CD8-positive, alpha-beta memory T cell (primary cell): ENCODE measurements at regions not wholly inside any gene's neighbourhood (a gene's known extent, or its start where the extent isn't known, plus 50 kb on each side); places are given as distances from the start of the nearest gene placed in this dataset.
A peak's percentile ranks its signal among the peaks of the same experiment; 100 is the strongest.

Experiments used
- CTCF ChIA-PET: fragments of 350-600 bp; sonication (Branson Sonifier 250); formaldehyde crosslinking; loops from one replicate; lab custom pipeline; 2021; ENCODE audit warnings: antibody characterized with exemption; lab: Charles Lee
- POLR2A ChIA-PET: fragments of 350-600 bp; sonication (Branson Sonifier 250); formaldehyde crosslinking; loops from one replicate; lab custom pipeline; 2021; ENCODE audit warnings: antibody characterized with exemption; lab: Charles Lee
- DNase-seq, 5 donors: peaks; one replicate each; pipeline versions ENCODE4 v3.0.0 to v3.0.0-alpha.2; 2020 to 2022; ENCODE audit warnings: mixed read lengths in 1 of 5
- H3K27ac ChIP-seq: one replicate; pipeline ENCODE4 v1.7.0; 2013; ENCODE audit warnings: low read depth, mild to moderate bottlenecking, low read length, moderate library complexity
- H3K27me3 ChIP-seq: 2 replicates; pipeline ENCODE4 v1.7.0; 2013; ENCODE audit warnings: low read length, mild to moderate bottlenecking; ENCODE audit not compliant: insufficient read depth, poor library complexity, severe bottlenecking
- H3K36me3 ChIP-seq: 2 replicates; pipeline ENCODE4 v1.7.0; 2013; ENCODE audit warnings: mild to moderate bottlenecking, low read length, moderate library complexity; ENCODE audit not compliant: insufficient read depth
- H3K4me1 ChIP-seq: 2 replicates; pipeline ENCODE4 v1.7.0; 2013; ENCODE audit warnings: mild to moderate bottlenecking, low read length, moderate library complexity; ENCODE audit not compliant: insufficient read depth
- H3K4me3 ChIP-seq: 2 replicates; pipeline ENCODE4 v1.7.0; 2013; ENCODE audit warnings: mild to moderate bottlenecking, low read length
- H3K9me3 ChIP-seq: 2 replicates; pipeline ENCODE4 v1.7.0; 2013; ENCODE audit warnings: mild to moderate bottlenecking, low read length
- H3K27ac Mint-ChIP-seq, 8 donors: one replicate each; pipeline ENCODE4 v1.8.0; 2020 to 2021; ENCODE audit warnings: mixed read lengths in 8 of 8, mild to moderate bottlenecking in 6 of 8, inconsistent platforms in 3 of 8, moderate library complexity in 3 of 8
- H3K27me3 Mint-ChIP-seq, 2 donors: one replicate each; pipeline ENCODE4 v1.8.0; 2020 to 2021; ENCODE audit warnings: mixed read lengths in 2 of 2, mild to moderate bottlenecking in 1 of 2, moderate library complexity in 1 of 2
- H3K36me3 Mint-ChIP-seq, 3 donors: one replicate each; pipeline ENCODE4 v1.8.0; 2020 to 2021; ENCODE audit warnings: mixed read lengths in 3 of 3, inconsistent platforms in 1 of 3, mild to moderate bottlenecking in 1 of 3
- H3K4me1 Mint-ChIP-seq, 3 donors: one replicate each; pipeline ENCODE4 v1.8.0; 2020 to 2021; ENCODE audit warnings: mixed read lengths in 3 of 3, inconsistent platforms in 1 of 3, mild to moderate bottlenecking in 1 of 3
- H3K4me3 Mint-ChIP-seq, 7 donors: one replicate each; pipeline ENCODE4 v1.8.0; 2020 to 2021; ENCODE audit warnings: mixed read lengths in 7 of 7, mild to moderate bottlenecking in 6 of 7, moderate library complexity in 4 of 7, inconsistent platforms in 2 of 7
- H3K9me3 Mint-ChIP-seq, 5 donors: one replicate each; pipeline ENCODE4 v1.8.0; 2020 to 2022; ENCODE audit warnings: mixed read lengths in 5 of 5, mild to moderate bottlenecking in 3 of 5, moderate library complexity in 2 of 5, inconsistent platforms in 1 of 5

GRCh38 chr4:25563071-25563564 lies 92.5 kb upstream of the SLC34A2 start:
- Mint-ChIP-seq H3K27me3 (peaks cover 2 to 10% of the 10 kb centered on the region in 2 donors), H3K9me3 (peaks cover 0 to 2% (median 0%) of the 10 kb centered on the region in 5 donors), H3K27ac (no peak overlapping the region), H3K36me3 (no peaks in the 10 kb centered on the region), H3K4me1 (no peaks in the 10 kb centered on the region), H3K4me3 (no peak overlapping the region)
- no peak overlapping the region for H3K27ac ChIP-seq
- POLR2A ChIA-PET, result no interaction called here
- CTCF ChIA-PET, result no interaction called here
- no peaks in the 10 kb centered on the region for H3K4me1 ChIP-seq
- no peaks in the 10 kb centered on the region for H3K36me3 ChIP-seq
- no peak overlapping the region for H3K4me3 ChIP-seq
- H3K27me3 ChIP-seq, result no peaks in the 10 kb centered on the region
- H3K9me3 ChIP-seq, result no peaks in the 10 kb centered on the region
- DNase-seq, result no peak

- CTCF ChIA-PET, result no interaction called here
- no peak for DNase-seq
- H3K27ac ChIP-seq, result no peak overlapping the region
- Mint-ChIP-seq H3K9me3 (no peaks in the 10 kb centered on the region), H3K4me1 (no peaks in the 10 kb centered on the region), H3K36me3 (no peaks in the 10 kb centered on the region), H3K27me3 (peaks cover 2 to 9% of the 10 kb centered on the region in 2 donors), H3K4me3 (no peak overlapping the region), H3K27ac (no peak overlapping the region)
- H3K4me1 ChIP-seq, result no peaks in the 10 kb centered on the region
- no peak overlapping the region for H3K4me3 ChIP-seq
- POLR2A ChIA-PET, result no interaction called here
- H3K9me3 ChIP-seq, result no peaks in the 10 kb centered on the region
- no peaks in the 10 kb centered on the region for H3K27me3 ChIP-seq
- no peaks in the 10 kb centered on the region for H3K36me3 ChIP-seq
These were observed 90.8 kb upstream of the SLC34A2 start for GRCh38 chr4:25564836-25565235.

- Mint-ChIP-seq H3K4me1 (no peaks in the 10 kb centered on the region), H3K27me3 (peaks cover 4 to 9% of the 10 kb centered on the region in 2 donors), H3K4me3 (no peak overlapping the region), H3K27ac (peak overlapping the region in 1 of 8 donors; percentile 32), H3K9me3 (no peaks in the 10 kb centered on the region), H3K36me3 (no peaks in the 10 kb centered on the region)
- no peaks in the 10 kb centered on the region for H3K36me3 ChIP-seq
- H3K27me3 ChIP-seq, result no peaks in the 10 kb centered on the region
- no peak for DNase-seq
- H3K9me3 ChIP-seq, result no peaks in the 10 kb centered on the region
- CTCF ChIA-PET, result no interaction called here
- no peak overlapping the region for H3K27ac ChIP-seq
- no peak overlapping the region for H3K4me3 ChIP-seq
- POLR2A ChIA-PET, result no interaction called here
- no peaks in the 10 kb centered on the region for H3K4me1 ChIP-seq
These were observed 88.4 kb upstream of the SLC34A2 start for GRCh38 chr4:25567253-25567652.

GRCh38 chr4:25569716-25570115 lies 85.9 kb upstream of the SLC34A2 start:
- H3K27ac Mint-ChIP-seq, result no peak overlapping the region
- CTCF ChIA-PET, result no interaction called here
- POLR2A ChIA-PET, result no interaction called here
- Histone ChIP-seq H3K4me1 (no peaks in the 10 kb centered on the region), H3K27ac (no peak overlapping the region), H3K9me3 (no peaks in the 10 kb centered on the region), H3K36me3 (no peaks in the 10 kb centered on the region), H3K27me3 (no peaks in the 10 kb centered on the region), H3K4me3 (no peak overlapping the region)
- DNase-seq, result no peak
- H3K4me3 Mint-ChIP-seq, result no peak overlapping the region
- no peaks in the 10 kb centered on the region for H3K4me1 Mint-ChIP-seq
- no peaks in the 10 kb centered on the region for H3K36me3 Mint-ChIP-seq
- peaks cover 0 to 4% of the 10 kb centered on the region in 2 donors for H3K27me3 Mint-ChIP-seq
- no peaks in the 10 kb centered on the region for H3K9me3 Mint-ChIP-seq

GRCh38 chr4:25575611-25576010 lies 80.0 kb upstream of the SLC34A2 start:
- H3K4me1 Mint-ChIP-seq, result no peaks in the 10 kb centered on the region
- no peaks in the 10 kb centered on the region for H3K36me3 ChIP-seq
- no peak overlapping the region for H3K4me3 Mint-ChIP-seq
- H3K4me1 ChIP-seq, result no peaks in the 10 kb centered on the region
- ChIA-PET POLR2A (no interaction called here), CTCF (no interaction called here)
- H3K36me3 Mint-ChIP-seq, result peaks cover 0 to 2% (median 0%) of the 10 kb centered on the region in 3 donors
- H3K27me3 Mint-ChIP-seq, result peaks cover 0 to 7% of the 10 kb centered on the region in 2 donors
- H3K27ac ChIP-seq, result no peak overlapping the region
- H3K9me3 Mint-ChIP-seq, result no peaks in the 10 kb centered on the region
- no peak for DNase-seq
- no peaks in the 10 kb centered on the region for H3K9me3 ChIP-seq
- no peak overlapping the region for H3K4me3 ChIP-seq
- H3K27ac Mint-ChIP-seq, result no peak overlapping the region
- H3K27me3 ChIP-seq, result no peaks in the 10 kb centered on the region

GRCh38 chr4:25578432-25578831 lies 77.2 kb upstream of the SLC34A2 start:
- no peak for DNase-seq
- H3K4me1 Mint-ChIP-seq, result no peaks in the 10 kb centered on the region
- peaks cover 0 to 2% (median 0%) of the 10 kb centered on the region in 3 donors for H3K36me3 Mint-ChIP-seq

GRCh38 chr4:25580633-25581467 lies 74.8 kb upstream of the SLC34A2 start:
- Mint-ChIP-seq H3K27me3 (peaks cover 6 to 7% of the 10 kb centered on the region in 2 donors), H3K36me3 (peaks cover 0 to 2% (median 0%) of the 10 kb centered on the region in 3 donors), H3K27ac (peak overlapping the region in 1 of 8 donors; percentile 20), H3K4me1 (no peaks in the 10 kb centered on the region), H3K9me3 (no peaks in the 10 kb centered on the region), H3K4me3 (no peak overlapping the region)
- ChIA-PET POLR2A (no interaction called here), CTCF (no interaction called here)
- DNase-seq, result no peak
- Histone ChIP-seq H3K4me1 (no peaks in the 10 kb centered on the region), H3K27ac (no peak overlapping the region), H3K4me3 (no peak overlapping the region), H3K36me3 (no peaks in the 10 kb centered on the region), H3K27me3 (no peaks in the 10 kb centered on the region), H3K9me3 (no peaks in the 10 kb centered on the region)

More at GRCh38 chr4:25578432-25578831, 77.2 kb upstream of the SLC34A2 start:
- no peaks in the 10 kb centered on the region for H3K27me3 ChIP-seq
- H3K27ac ChIP-seq, result no peak overlapping the region
- ChIA-PET POLR2A (no interaction called here), CTCF (no interaction called here)
- H3K4me1 ChIP-seq, result no peaks in the 10 kb centered on the region
- no peaks in the 10 kb centered on the region for H3K9me3 ChIP-seq
- H3K9me3 Mint-ChIP-seq, result no peaks in the 10 kb centered on the region
- no peak overlapping the region for H3K27ac Mint-ChIP-seq
- H3K36me3 ChIP-seq, result no peaks in the 10 kb centered on the region
- H3K27me3 Mint-ChIP-seq, result peaks cover 6 to 7% of the 10 kb centered on the region in 2 donors
- no peak overlapping the region for H3K4me3 ChIP-seq
- H3K4me3 Mint-ChIP-seq, result no peak overlapping the region

GRCh38 chr4:25585901-25586523 lies 69.6 kb upstream of the SLC34A2 start:
- H3K27ac ChIP-seq, result no peak overlapping the region
- no peak overlapping the region for H3K27ac Mint-ChIP-seq
- H3K36me3 ChIP-seq, result no peaks in the 10 kb centered on the region
- CTCF ChIA-PET, result no interaction called here
- POLR2A ChIA-PET, result no interaction called here
- H3K4me3 ChIP-seq, result no peak overlapping the region
- H3K4me1 ChIP-seq, result no peaks in the 10 kb centered on the region
- no peak overlapping the region for H3K4me3 Mint-ChIP-seq
- no peak for DNase-seq
- no peaks in the 10 kb centered on the region for H3K9me3 ChIP-seq
- no peaks in the 10 kb centered on the region for H3K36me3 Mint-ChIP-seq
- H3K27me3 Mint-ChIP-seq, result peaks cover 3 to 4% of the 10 kb centered on the region in 2 donors
- H3K4me1 Mint-ChIP-seq, result no peaks in the 10 kb centered on the region
- H3K9me3 Mint-ChIP-seq, result no peaks in the 10 kb centered on the region
- H3K27me3 ChIP-seq, result no peaks in the 10 kb centered on the region
